Heart right ventricle (tissue), 16 donors: ENCODE measurements at regions not wholly inside any gene's neighbourhood (a gene's known extent, or its start where the extent isn't known, plus 50 kb on each side); places are given as distances from the start of the nearest gene placed in this dataset.

Source experiments
- ATAC-seq, 8 donors: fragments of 200-7000 bp; cut with Tn5 transposase; one replicate each; pipeline ENCODE4 v1.9.1; 2020; ENCODE audit warnings: mild to moderate bottlenecking in 8 of 8, moderate library complexity in 8 of 8, moderate number of reproducible peaks in 1 of 8
- DNase-seq, 2 donors: peaks; one replicate each; pipeline ENCODE4 v3.0.0-alpha.2; 2020
- H3K27ac ChIP-seq, 10 donors: fragments of 200-600 bp; sonication (generic) in 2 of 10; one replicate each; pipeline versions ENCODE4 v1.5.0 to v1.8.0; 2020 to 2022; ENCODE audit warnings: mild to moderate bottlenecking in 3 of 10
- H3K27me3 ChIP-seq, 7 donors: fragments of 200-600 bp; one replicate each; pipeline ENCODE4 v1.8.0; 2021 to 2022; ENCODE audit warnings: mild to moderate bottlenecking in 2 of 7
- H3K36me3 ChIP-seq, 9 donors: fragments of 200-600 bp; sonication (generic) in 1 of 9; one replicate each; pipeline versions ENCODE4 v1.5.0 to v1.8.0; 2020 to 2022; ENCODE audit warnings: mild to moderate bottlenecking in 2 of 9
- H3K4me1 ChIP-seq, 9 donors: fragments of 200-600 bp; sonication (generic) in 1 of 9; one replicate each; pipeline versions ENCODE4 v1.5.0 to v1.8.0; 2020 to 2022; ENCODE audit warnings: mild to moderate bottlenecking in 4 of 9
- H3K4me3 ChIP-seq, 10 donors: fragments of 200-600 bp; sonication (generic) in 2 of 10; one replicate each; pipeline versions ENCODE4 v1.5.0 to v1.8.0; 2020 to 2022; ENCODE audit warnings: mild to moderate bottlenecking in 7 of 10, moderate library complexity in 2 of 10
- H3K9me3 ChIP-seq, 11 donors: fragments of 200-600 bp in 10 of 11; sonication (generic) in 2 of 11; one replicate each; pipeline versions ENCODE4 v1.5.0 to v1.8.0; 2013 to 2022; ENCODE audit warnings: mild to moderate bottlenecking in 2 of 11, control low read depth in 1 of 11, moderate library complexity in 1 of 11
- CTCF ChIP-seq, 9 donors: fragments of 200-600 bp; sonication (generic) in 2 of 9; IDR thresholded peaks; one replicate each; pipeline versions ENCODE4 v1.5.0 to v1.8.0; 2021 to 2022; ENCODE audit warnings: antibody characterized with exemption in 9 of 9, mild to moderate bottlenecking in 5 of 9, moderate library complexity in 1 of 9
- WGBS, 2 donors: extraction: QIAGEN DNeasy Blood & Tissue Kit; methylation state at CpG; one replicate each; pipeline ENCODE4 v1.1.7; 2013; ENCODE audit warnings: inconsistent platforms in 1 of 2; 5-methylcytosine and 5-hydroxymethylcytosine counted together
- intact Hi-C, 10 donors: fragments of 100-400 bp; cut with DNase I; formaldehyde crosslinking; loops; one replicate each; pipeline versions ENCODE4 v1.11.1 to v1.14.2; 2022
- donor health status: Arrhythmogenic right ventricular cardiomyopathy.
- donor health status: ischemic (EF 13 %, LVEDD 7.1; RV severe dilation, severe dysfunction).
- donor health status: healthy with polysubstance abuse.
- donor health status: DM: no; HTN: yes; CAD: no.
- donor health status: DM: no; HTN: no; CAD: no.
- donor health status: ischemic (EF 25% LVEDD 6.9; RV normal size, moderate dysfunction).
- donor health status: ischemic (EF 25% LVEDD 5.7; RV mildly dilated, moderate dysfunction).
- donor health status: healthy.
- donor health status: DM: yes; HTN: yes; CAD: no.
- donor health status: Ischemic cardiomyopathy.
- donor health status: ischemic (EF 35%, LVEDD 5.7; RV mildly dilated, moderate dysfunction).
- donor health status: nonischemic (EF 11% LVEDD 7.7; RV severe dilation, severe dysfunction).
- donor health status: DM: yes; HTN: yes; CAD: no.
- donor health status: PGD.
- donor health status: ischemic (EF 29% LVEDD 5.4; RV normal size, mild dysfunction).
- donor health status: nonischemic (EF 23%, LVEDD 6.1; RV moderate dilation, normal function).

GRCh38 chr1:65072845-65073244 lies 75.2 kb upstream of the AK4 start:
- whole genome bisulfite sequencing, 2 donors = 86 to 91% methylated on average over 3 of the region's 3 CpGs
- TF ChIP-seq CTCF (IDR thresholded peaks at IDR 0.05) = no peak
- intact Hi-C loops = loop anchor here in 2 of 10 donors (10.0 kb wide), 3 partner anchors 62 to 612 kb away; no protein-coding TSS in a partner anchor

GRCh38 chr1:65075123-65075976 lies 72.7 kb upstream of the AK4 start:
- peak; percentile 50 to 84 (median 80) for ATAC-seq
- peak in 1 of 2 donors; percentile 68 for DNase-seq
- Histone ChIP-seq H3K9me3 (no peaks in the 10 kb centered on the region), H3K4me3 (no peak overlapping the region), H3K4me1 (no peaks in the 10 kb centered on the region), H3K27ac (no peak overlapping the region), H3K27me3 (no peaks in the 10 kb centered on the region), H3K36me3 (no peaks in the 10 kb centered on the region)
- 47 to 53% methylated on average over 6 of the region's 6 CpGs for WGBS, 2 donors
- intact Hi-C loops = loop anchor here in 2 of 10 donors (2.0 to 10.0 kb wide), 7 partner anchors 59 to 609 kb away; no protein-coding TSS in a partner anchor
- TF ChIP-seq CTCF (IDR thresholded peaks at IDR 0.05) = peak; percentile 56 to 86 (median 78)

More at GRCh38 chr1:65072845-65073244, 75.2 kb upstream of the AK4 start:
- ATAC-seq (no peak), DNase-seq (no peak)
- no peaks in the 10 kb centered on the region for H3K27me3 ChIP-seq
- H3K9me3 ChIP-seq = no peaks in the 10 kb centered on the region
- H3K4me3 ChIP-seq = no peak overlapping the region
- H3K27ac ChIP-seq = no peak overlapping the region
- H3K36me3 ChIP-seq = no peaks in the 10 kb centered on the region
- H3K4me1 ChIP-seq = peaks cover 0 to 9% (median 5%) of the 10 kb centered on the region in 9 donors

GRCh38 chr1:65077369-65077768 lies 70.6 kb upstream of the AK4 start:
- 58 to 67% methylated on average over 3 of the region's 3 CpGs for WGBS, 2 donors
- intact Hi-C loops = loop anchor here in 2 of 10 donors (5.0 to 10.0 kb wide), 6 partner anchors 57 to 607 kb away; no protein-coding TSS in a partner anchor
- no peaks in the 10 kb centered on the region for H3K36me3 ChIP-seq
- H3K9me3 ChIP-seq = no peaks in the 10 kb centered on the region
- no peaks in the 10 kb centered on the region for H3K27me3 ChIP-seq
- DNase-seq (no peak), ATAC-seq (no peak)
- no peak overlapping the region for H3K4me3 ChIP-seq
- TF ChIP-seq CTCF (IDR thresholded peaks at IDR 0.05) = no peak
- no peaks in the 10 kb centered on the region for H3K4me1 ChIP-seq
- no peak overlapping the region for H3K27ac ChIP-seq

GRCh38 chr1:65079941-65080340 lies 68.1 kb upstream of the AK4 start:
- Histone ChIP-seq H3K27ac (no peak overlapping the region), H3K4me1 (peaks cover 0 to 6% (median 0%) of the 10 kb centered on the region in 9 donors), H3K4me3 (no peak overlapping the region), H3K27me3 (no peaks in the 10 kb centered on the region), H3K9me3 (no peaks in the 10 kb centered on the region), H3K36me3 (no peaks in the 10 kb centered on the region)
- 87 to 92% methylated on average over 5 of the region's 5 CpGs for WGBS, 2 donors
- no peak for TF ChIP-seq CTCF (IDR thresholded peaks at IDR 0.05)
- intact Hi-C loops = loop anchor here in 3 of 10 donors (5.0 to 10.0 kb wide), 7 partner anchors 55 to 605 kb away; no protein-coding TSS in a partner anchor
- DNase-seq (no peak), ATAC-seq (no peak)
